ENCODE measurements at regions not wholly inside any gene's neighbourhood (a gene's known extent, or its start where the extent isn't known, plus 50 kb on each side); places are given as distances from the start of the nearest gene placed in this dataset.

DNA sequence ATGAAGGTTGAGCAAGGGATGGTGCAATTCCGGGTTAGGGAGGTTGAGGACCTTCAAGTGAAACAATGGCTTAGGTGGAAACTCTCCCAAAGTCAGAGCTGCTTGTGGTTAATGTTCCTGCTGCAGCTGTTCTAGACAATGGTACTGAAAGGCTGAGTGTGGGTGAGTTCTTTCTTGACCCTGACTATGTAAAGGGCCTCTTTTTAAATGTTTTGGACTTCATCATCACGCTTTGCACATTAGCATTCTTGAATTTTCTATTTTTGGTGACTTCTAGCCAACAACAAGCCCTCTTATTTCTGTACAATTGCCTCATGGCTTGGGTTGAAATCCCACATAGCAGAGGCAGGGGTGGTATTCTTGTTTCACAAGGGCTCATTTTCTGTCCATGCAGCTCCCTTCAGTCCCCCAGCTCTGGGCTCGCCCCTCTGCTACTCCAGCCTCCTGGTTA is 136.3 kb upstream of the ANKRD55 start:
- H4K20me1 ChIP-seq (ENCODE audit: control insufficient read depth, extremely low read depth, insufficient read depth, low read length) = no peaks in the 10 kb centered on the region
- H2AFZ ChIP-seq (ENCODE audit: low read length) = no peak overlapping the region
- TF ChIP-seq, protein P1, sequence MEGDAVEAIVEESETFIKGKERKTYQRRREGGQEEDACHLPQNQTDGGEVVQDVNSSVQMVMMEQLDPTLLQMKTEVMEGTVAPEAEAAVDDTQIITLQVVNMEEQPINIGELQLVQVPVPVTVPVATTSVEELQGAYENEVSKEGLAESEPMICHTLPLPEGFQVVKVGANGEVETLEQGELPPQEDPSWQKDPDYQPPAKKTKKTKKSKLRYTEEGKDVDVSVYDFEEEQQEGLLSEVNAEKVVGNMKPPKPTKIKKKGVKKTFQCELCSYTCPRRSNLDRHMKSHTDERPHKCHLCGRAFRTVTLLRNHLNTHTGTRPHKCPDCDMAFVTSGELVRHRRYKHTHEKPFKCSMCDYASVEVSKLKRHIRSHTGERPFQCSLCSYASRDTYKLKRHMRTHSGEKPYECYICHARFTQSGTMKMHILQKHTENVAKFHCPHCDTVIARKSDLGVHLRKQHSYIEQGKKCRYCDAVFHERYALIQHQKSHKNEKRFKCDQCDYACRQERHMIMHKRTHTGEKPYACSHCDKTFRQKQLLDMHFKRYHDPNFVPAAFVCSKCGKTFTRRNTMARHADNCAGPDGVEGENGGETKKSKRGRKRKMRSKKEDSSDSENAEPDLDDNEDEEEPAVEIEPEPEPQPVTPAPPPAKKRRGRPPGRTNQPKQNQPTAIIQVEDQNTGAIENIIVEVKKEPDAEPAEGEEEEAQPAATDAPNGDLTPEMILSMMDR (conservative IDR thresholded peaks at IDR 0.05 in 1 of 2, IDR thresholded peaks at IDR 0.05 in 1 of 2; ENCODE audit: low read depth in 1 of 2, low read length in 2 of 2) = no peak
- no peak for TF ChIP-seq EZH2 (IDR thresholded peaks at IDR 0.05; ENCODE audit: low read length, missing control alignments)
- H3K27ac ChIP-seq (ENCODE audit: insufficient read depth, low read length) = no peak overlapping the region
- H3K9me3 ChIP-seq (ENCODE audit: control insufficient read depth, insufficient read depth, low read depth, low read length) = no peaks in the 10 kb centered on the region
- no peaks in the 10 kb centered on the region for H3K79me2 ChIP-seq (ENCODE audit: control insufficient read depth, insufficient read depth, low read length)
- no peaks in the 10 kb centered on the region for H3K36me3 ChIP-seq (ENCODE audit: control insufficient read depth, insufficient read depth, low read length)
- DNase-seq (ENCODE audit: low read depth in 2 of 2) = no peak
- no peaks in the 10 kb centered on the region for H3K27me3 ChIP-seq (ENCODE audit: control insufficient read depth, insufficient read depth, low read length)
- no peak overlapping the region for H3K4me2 ChIP-seq (ENCODE audit: extremely low read depth, insufficient read depth, low read length)
- H3K9ac ChIP-seq (ENCODE audit: insufficient read depth, low read length) = no peak overlapping the region
- H3K4me1 ChIP-seq (ENCODE audit: control insufficient read depth, extremely low read depth, insufficient read depth, low read length) = no peaks in the 10 kb centered on the region
- H3K4me3 ChIP-seq (replicated peaks in 1 of 4; ENCODE audit: control extremely low read depth in 1 of 4, insufficient read depth in 1 of 4, low read depth in 3 of 4, low read length in 4 of 4) = no peak overlapping the region

DNA sequence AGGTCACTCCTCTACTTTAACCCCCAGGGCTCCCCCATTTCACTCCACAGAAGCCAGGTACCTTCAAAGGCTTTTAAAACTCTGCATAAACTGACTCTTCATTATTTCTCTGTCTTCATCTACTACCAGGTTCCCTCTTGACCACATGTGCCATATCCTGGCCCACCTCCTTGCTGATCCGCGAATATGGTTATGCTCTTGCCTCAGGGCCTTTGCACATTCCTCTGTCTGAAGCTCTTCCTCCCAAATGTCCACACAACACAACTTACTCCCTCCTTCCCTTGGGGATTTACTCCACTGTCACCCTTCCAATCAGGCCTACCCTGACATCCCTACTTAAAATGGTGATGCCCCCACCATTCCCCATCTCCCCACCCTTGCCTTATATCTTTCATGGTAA is 134.6 kb upstream of the ANKRD55 start:
- Histone ChIP-seq H3K27ac (ENCODE audit: insufficient read depth, low read length) (no peak overlapping the region), H3K9ac (ENCODE audit: insufficient read depth, low read length) (no peak overlapping the region), H3K4me2 (ENCODE audit: extremely low read depth, insufficient read depth, low read length) (no peak overlapping the region), H2AFZ (ENCODE audit: low read length) (no peak overlapping the region), H3K36me3 (ENCODE audit: control insufficient read depth, insufficient read depth, low read length) (no peaks in the 10 kb centered on the region), H3K79me2 (ENCODE audit: control insufficient read depth, insufficient read depth, low read length) (no peaks in the 10 kb centered on the region), H3K9me3 (ENCODE audit: control insufficient read depth, insufficient read depth, low read depth, low read length) (no peaks in the 10 kb centered on the region), H3K4me3 (replicated peaks in 1 of 4; ENCODE audit: control extremely low read depth in 1 of 4, insufficient read depth in 1 of 4, low read depth in 3 of 4, low read length in 4 of 4) (no peak overlapping the region), H3K4me1 (ENCODE audit: control insufficient read depth, extremely low read depth, insufficient read depth, low read length) (no peaks in the 10 kb centered on the region), H3K27me3 (ENCODE audit: control insufficient read depth, insufficient read depth, low read length) (no peaks in the 10 kb centered on the region), H4K20me1 (ENCODE audit: control insufficient read depth, extremely low read depth, insufficient read depth, low read length) (no peaks in the 10 kb centered on the region)
- TF ChIP-seq, protein P1 (conservative IDR thresholded peaks at IDR 0.05 in 1 of 2, IDR thresholded peaks at IDR 0.05 in 1 of 2; ENCODE audit: low read depth in 1 of 2, low read length in 2 of 2) = no peak
- TF ChIP-seq EZH2 (IDR thresholded peaks at IDR 0.05; ENCODE audit: low read length, missing control alignments) = no peak
- no peak for DNase-seq (ENCODE audit: low read depth in 2 of 2)

DNA sequence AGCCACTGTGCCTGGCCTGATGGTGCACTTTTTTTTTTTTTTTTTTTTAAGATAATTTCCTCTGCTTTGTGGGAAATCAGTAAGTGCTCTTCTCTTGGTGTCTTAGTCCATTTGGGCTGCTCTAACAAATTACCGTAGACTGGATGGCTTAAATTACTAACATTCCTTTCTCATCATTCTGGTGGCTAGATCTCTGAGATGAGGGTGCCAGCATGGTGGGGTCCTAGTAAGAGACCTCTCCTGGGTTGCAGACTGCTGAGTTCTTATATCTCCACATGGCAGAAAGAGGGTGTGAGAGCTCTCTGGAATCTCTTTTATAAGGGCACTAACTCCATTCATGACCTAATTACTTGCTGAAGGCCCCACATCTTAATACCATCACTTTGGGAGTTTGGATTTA is 133.9 kb upstream of the ANKRD55 start:
- Histone ChIP-seq H3K9me3 (ENCODE audit: control insufficient read depth, insufficient read depth, low read depth, low read length) (no peaks in the 10 kb centered on the region), H3K27ac (ENCODE audit: insufficient read depth, low read length) (no peak overlapping the region), H3K4me2 (ENCODE audit: extremely low read depth, insufficient read depth, low read length) (no peak overlapping the region), H2AFZ (ENCODE audit: low read length) (no peak overlapping the region), H3K4me3 (replicated peaks in 1 of 4; ENCODE audit: control extremely low read depth in 1 of 4, insufficient read depth in 1 of 4, low read depth in 3 of 4, low read length in 4 of 4) (no peak overlapping the region), H3K27me3 (ENCODE audit: control insufficient read depth, insufficient read depth, low read length) (no peaks in the 10 kb centered on the region), H3K4me1 (ENCODE audit: control insufficient read depth, extremely low read depth, insufficient read depth, low read length) (no peaks in the 10 kb centered on the region), H3K79me2 (ENCODE audit: control insufficient read depth, insufficient read depth, low read length) (no peaks in the 10 kb centered on the region), H4K20me1 (ENCODE audit: control insufficient read depth, extremely low read depth, insufficient read depth, low read length) (no peaks in the 10 kb centered on the region), H3K36me3 (ENCODE audit: control insufficient read depth, insufficient read depth, low read length) (no peaks in the 10 kb centered on the region), H3K9ac (ENCODE audit: insufficient read depth, low read length) (no peak overlapping the region)
- no peak for DNase-seq (ENCODE audit: low read depth in 2 of 2)
- TF ChIP-seq EZH2 (IDR thresholded peaks at IDR 0.05; ENCODE audit: low read length, missing control alignments) = no peak
- TF ChIP-seq, protein P1 (conservative IDR thresholded peaks at IDR 0.05 in 1 of 2, IDR thresholded peaks at IDR 0.05 in 1 of 2; ENCODE audit: low read depth in 1 of 2, low read length in 2 of 2) = no peak

All from fibroblast of lung (primary cell).